NCI-H1092 treated with DMSO at 0.1 percent for 48 hours (cell line): ENCODE measurements at regions not wholly inside any gene's neighbourhood (a gene's known extent, or its start where the extent isn't known, plus 50 kb on each side); places are given as distances from the start of the nearest gene placed in this dataset.

Experiments used
- DNase-seq: peaks from one replicate; lab custom pipeline; 2025; lab: John Stamatoyannopoulos, UW

DNA sequence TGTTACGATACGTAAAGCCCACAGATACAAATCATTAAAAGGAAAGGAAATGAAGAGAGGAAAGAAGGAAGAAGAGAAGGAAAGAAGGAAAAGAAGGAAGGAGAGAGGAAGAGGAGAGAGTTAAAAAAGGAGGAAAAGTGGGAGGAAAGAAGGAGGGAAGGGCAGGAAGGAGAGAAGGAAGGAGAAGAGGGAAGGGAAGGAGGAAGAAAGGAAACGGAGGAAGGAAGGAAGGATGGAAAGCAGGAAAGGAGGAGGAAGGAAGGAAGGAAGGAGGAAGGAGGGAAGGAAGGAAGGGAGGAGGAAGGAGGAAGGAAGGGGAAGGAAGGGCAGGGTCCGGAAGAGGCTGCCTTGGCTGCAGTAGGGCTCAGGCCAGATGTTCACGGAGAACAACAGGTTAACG lies 95.2 kb downstream of the ENGASE start:
- no peak for DNase-seq

GRCh38 chr17:79169366-79169765 lies 94.7 kb downstream of the ENGASE start:
- DNase-seq: no peak

DNA sequence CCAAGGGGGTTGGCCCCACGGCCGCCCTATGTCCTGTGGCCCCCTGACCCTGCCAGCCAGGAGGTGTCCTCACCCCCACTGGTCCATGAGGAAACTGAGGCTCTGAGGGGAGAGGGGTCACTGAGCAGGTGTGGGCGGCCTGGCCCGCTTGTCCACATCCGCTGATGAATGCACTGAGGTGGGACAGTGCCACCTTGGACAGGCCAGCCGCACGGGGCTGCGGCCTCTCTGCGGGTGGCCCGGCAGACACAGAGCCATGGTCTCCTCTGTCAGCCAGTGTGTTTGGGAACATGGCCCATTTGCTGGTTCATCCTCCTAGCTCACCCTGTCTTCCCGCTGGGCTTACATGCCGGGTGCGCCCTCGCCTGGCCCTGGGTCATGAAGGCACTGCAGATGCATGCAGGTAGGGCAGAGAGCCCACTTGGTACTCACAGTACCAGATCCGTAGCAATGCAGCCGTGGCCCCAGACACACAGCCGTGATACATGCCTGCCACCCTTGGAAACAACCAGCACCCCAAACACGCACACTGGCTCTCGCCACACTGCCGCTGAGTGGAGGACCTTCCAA lies 93.9 kb downstream of the ENGASE start:
- no peak for DNase-seq

GRCh38 chr17:79167486-79167885 lies 92.9 kb downstream of the ENGASE start:
- no peak for DNase-seq

GRCh38 chr17:79165756-79166473 lies 91.3 kb downstream of the ENGASE start:
- no peak for DNase-seq

- DNase-seq: no peak
These were observed 90.5 kb downstream of the ENGASE start for GRCh38 chr17:79164913-79165695.

GRCh38 chr17:79164408-79164807 lies 89.8 kb downstream of the ENGASE start:
- no peak for DNase-seq

DNA sequence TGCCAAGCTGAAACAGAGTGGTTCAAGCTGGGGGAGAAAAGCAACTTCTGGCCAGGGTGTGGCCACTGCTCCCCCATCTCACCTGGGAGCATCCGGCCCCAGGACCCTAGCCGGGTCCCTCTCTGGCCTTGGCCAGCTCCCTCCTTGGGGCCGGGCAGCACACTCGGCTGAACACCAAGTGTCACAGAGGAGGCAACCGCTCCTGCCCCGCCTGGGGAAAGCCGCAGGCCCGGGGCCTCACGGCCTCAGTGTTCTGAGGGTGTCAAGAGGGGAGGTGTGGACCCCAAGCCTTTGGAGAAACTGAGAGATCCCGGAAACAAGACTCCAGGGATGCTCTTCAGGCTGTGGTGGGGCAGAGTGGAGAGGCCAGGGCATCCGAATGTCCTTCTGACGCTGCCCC lies 88.4 kb downstream of the ENGASE start:
- no peak for DNase-seq

- DNase-seq: no peak
These were observed 87.7 kb downstream of the ENGASE start for GRCh38 chr17:79162012-79162963.

DNA sequence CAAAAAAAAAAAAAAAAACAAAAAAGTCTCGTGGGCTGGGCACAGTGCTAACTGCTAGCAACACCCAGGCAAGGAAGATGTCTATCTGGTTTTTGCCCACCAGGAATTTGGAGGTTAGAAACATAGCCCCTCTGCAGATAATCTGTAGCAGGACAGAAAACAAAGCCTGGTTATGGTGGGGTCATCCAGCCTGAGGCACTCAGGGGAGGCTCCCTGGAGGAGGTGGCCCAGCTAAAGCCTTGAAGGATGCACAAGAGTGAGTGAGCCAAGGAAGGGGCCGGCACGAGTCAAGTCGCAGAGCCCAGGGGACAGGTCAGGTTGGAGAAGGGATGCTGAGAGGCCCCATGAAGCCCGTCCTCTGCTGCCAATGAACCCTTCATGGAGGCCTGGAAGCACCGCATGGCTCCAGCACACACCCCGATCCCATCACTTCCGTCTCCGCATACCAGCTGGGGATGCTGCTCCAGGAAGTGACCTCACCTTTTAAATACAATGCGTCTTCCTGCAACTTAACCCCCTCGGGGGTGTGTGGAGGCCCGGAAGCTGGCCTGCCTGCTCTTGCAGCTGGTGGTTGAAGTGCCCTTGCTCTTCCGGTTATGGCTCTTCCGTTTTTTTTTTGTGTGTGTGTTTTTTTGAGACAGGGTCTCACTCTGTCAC lies 86.5 kb downstream of the ENGASE start:
- no peak for DNase-seq

GRCh38 chr17:79159926-79160325 lies 85.3 kb downstream of the ENGASE start:
- no peak for DNase-seq

DNA sequence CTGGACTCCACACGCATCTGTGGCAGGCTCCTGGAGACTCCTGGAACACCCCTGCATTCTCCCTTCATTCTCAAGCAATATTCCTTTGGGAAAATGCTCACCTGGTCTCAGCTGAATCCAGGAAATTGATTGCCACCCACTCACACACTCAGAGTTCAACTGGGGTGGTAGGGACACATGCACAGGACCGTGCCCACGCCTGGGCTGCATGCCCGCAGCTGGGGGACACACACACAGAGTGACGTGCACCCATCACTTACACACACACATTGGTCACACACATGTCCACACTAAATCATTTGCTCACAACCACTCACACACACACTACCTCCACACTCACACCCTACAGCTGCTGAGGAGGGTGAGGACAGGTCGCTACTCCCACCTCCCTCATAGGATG lies 84.8 kb downstream of the ENGASE start:
- no peak for DNase-seq

GRCh38 chr17:79156463-79157095 lies 82.0 kb downstream of the ENGASE start:
- DNase-seq: no peak

DNA sequence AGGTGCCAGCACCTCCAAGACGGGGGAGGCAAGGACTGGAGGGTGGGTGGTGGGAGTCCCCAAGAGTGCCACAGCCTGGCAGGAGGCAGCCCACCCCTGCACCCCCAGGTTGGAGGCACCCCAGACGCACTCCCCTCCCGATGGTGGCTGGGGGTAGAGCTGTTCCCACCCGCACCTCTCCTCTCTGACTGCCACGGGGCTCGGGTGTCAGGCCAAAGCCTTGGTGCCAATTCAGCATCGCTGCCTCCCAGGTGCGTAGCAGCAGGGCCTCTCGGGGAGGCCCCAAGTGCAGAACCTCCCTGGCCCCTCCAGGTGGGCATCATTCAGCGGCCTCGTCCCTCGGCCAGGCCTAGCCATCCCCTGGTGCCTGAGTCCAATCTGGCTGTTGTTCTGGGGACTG lies 81.1 kb downstream of the ENGASE start:
- no peak for DNase-seq

GRCh38 chr17:79154951-79155585 lies 80.4 kb downstream of the ENGASE start:
- peak; percentile 30 for DNase-seq

DNA sequence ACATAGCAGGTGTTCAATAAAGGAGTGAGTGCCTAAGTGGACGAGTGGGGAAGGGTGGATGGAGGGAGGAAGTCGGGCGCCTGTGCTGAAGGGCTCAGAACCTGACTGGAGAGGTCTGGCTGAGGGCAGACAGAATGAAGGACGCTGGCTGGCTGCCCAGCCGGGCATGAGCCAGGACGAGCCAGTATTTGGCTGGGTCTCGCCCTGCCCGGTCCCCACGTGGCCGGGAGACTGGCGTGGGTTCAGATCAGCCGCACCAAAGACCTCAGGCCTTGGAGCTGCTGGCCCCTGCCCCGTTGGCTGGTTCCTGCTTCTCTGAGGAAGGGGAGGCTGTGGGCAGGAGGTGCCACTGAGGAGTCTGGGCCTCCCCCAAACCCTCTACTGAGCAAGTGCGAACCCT lies 79.8 kb downstream of the ENGASE start:
- no peak for DNase-seq

GRCh38 chr17:79153367-79154130 lies 78.9 kb downstream of the ENGASE start:
- no peak for DNase-seq

- no peak for DNase-seq
These were observed 78.0 kb downstream of the ENGASE start for GRCh38 chr17:79152636-79153035.

DNA sequence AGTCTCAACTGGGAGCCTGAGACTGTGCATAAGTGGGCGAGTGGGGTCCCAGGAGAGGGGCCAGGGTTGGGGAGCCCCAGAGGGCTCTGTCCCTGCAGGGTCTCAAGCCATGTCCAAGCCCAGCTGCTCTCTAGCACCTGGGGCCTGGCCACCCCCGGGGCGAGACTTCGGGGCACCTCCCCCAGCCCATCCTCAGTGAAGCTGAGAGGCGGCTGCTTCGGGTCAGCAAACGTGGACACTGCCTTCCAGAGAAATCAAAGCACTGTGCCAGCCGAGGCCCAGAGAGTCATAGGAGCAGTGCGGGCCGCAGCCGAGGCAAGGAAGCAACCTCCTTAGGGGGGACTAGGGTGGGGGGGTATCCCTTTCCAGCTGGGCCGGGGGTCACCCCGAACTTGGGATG lies 77.5 kb downstream of the ENGASE start:
- DNase-seq: no peak

GRCh38 chr17:79150799-79151198 lies 76.2 kb downstream of the ENGASE start:
- DNase-seq: no peak
